ENCODE measurements at regions not wholly inside any gene's neighbourhood (a gene's known extent, or its start where the extent isn't known, plus 50 kb on each side); places are given as distances from the start of the nearest gene placed in this dataset.

DNA sequence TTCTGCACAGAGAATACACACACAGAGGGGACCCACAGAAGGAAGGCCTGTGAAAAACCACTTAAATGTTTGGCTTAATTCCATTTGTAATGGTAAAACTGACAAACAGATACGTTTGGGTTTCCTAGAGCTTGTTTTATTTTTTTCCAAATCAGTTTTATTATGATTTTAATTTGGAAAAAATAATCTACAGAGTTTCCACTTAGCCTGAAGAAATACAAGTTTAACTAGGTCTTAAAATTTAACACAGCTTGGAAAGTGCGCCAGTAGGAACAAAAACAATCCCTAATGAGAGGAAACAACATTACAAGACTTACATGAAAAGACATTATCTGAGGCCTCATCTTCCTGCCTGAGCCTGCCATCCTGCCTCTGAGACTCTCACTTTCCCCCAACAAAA is 58.5 kb upstream of the CARD11 start:
- TF ChIP-seq POLR2A (IDR thresholded peaks at IDR 0.05) = no peak
- TF ChIP-seq, protein P1, sequence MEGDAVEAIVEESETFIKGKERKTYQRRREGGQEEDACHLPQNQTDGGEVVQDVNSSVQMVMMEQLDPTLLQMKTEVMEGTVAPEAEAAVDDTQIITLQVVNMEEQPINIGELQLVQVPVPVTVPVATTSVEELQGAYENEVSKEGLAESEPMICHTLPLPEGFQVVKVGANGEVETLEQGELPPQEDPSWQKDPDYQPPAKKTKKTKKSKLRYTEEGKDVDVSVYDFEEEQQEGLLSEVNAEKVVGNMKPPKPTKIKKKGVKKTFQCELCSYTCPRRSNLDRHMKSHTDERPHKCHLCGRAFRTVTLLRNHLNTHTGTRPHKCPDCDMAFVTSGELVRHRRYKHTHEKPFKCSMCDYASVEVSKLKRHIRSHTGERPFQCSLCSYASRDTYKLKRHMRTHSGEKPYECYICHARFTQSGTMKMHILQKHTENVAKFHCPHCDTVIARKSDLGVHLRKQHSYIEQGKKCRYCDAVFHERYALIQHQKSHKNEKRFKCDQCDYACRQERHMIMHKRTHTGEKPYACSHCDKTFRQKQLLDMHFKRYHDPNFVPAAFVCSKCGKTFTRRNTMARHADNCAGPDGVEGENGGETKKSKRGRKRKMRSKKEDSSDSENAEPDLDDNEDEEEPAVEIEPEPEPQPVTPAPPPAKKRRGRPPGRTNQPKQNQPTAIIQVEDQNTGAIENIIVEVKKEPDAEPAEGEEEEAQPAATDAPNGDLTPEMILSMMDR (IDR thresholded peaks at IDR 0.05) = no peak
